WTC11 (cell line): ENCODE measurements at regions not wholly inside any gene's neighbourhood (a gene's known extent, or its start where the extent isn't known, plus 50 kb on each side); places are given as distances from the start of the nearest gene placed in this dataset.

ENCODE experiments used
- ATAC-seq: fragments of 200-7000 bp; cut with Tn5 transposase; 2 replicates; pipeline ENCODE4 v1.10.0; 2021; ENCODE audit warnings: mild to moderate bottlenecking, moderate library complexity
- CTCF ChIA-PET: fragments of 300-600 bp; sonication (Branson Sonifier 250); formaldehyde crosslinking; loops from one replicate; lab custom pipeline; 2021; ENCODE audit warnings: antibody characterized with exemption; lab: Charles Lee
- POLR2A ChIA-PET: fragments of 350-600 bp; sonication (Branson Sonifier 250); formaldehyde crosslinking; loops from one replicate; lab custom pipeline; 2021; ENCODE audit warnings: antibody characterized with exemption; lab: Charles Lee
- DNase-seq: peaks from one replicate; pipeline ENCODE4 v3.0.0; 2021; ENCODE audit warnings: low spot score
- H3K27ac Mint-ChIP-seq: 2 replicates; pipeline ENCODE4 v1.8.0; 2021; ENCODE audit warnings: mixed read lengths
- H3K27me3 Mint-ChIP-seq: 2 replicates; pipeline ENCODE4 v1.8.0; 2021; ENCODE audit warnings: low read depth, mild to moderate bottlenecking, moderate library complexity, mixed read lengths
- H3K36me3 Mint-ChIP-seq: 2 replicates; pipeline ENCODE4 v1.8.0; 2021; ENCODE audit warnings: mixed read lengths
- H3K4me1 Mint-ChIP-seq: 2 replicates; pipeline ENCODE4 v1.8.0; 2022; ENCODE audit warnings: mixed read lengths
- H3K4me3 Mint-ChIP-seq: 2 replicates; pipeline ENCODE4 v1.8.0; 2021; ENCODE audit warnings: mild to moderate bottlenecking, moderate library complexity, mixed read lengths
- H3K9me3 Mint-ChIP-seq: 2 replicates; pipeline ENCODE4 v1.8.0; 2021; ENCODE audit warnings: mixed read lengths
- ESRRA ChIP-seq: sonication (generic); formaldehyde crosslinking; IDR thresholded peaks from 2 replicates; pipeline ENCODE4 v1.8.1; 2022; ENCODE audit warnings: mild to moderate bottlenecking, missing genetic modification reagents, borderline replicate concordance
- FOXP1 ChIP-seq: sonication (generic); formaldehyde crosslinking; IDR thresholded peaks from 2 replicates; pipeline ENCODE4 v1.8.0; 2022; ENCODE audit warnings: missing genetic modification reagents, mild to moderate bottlenecking, moderate library complexity, borderline replicate concordance
- GABPB1 ChIP-seq: sonication (generic); formaldehyde crosslinking; IDR thresholded peaks from 2 replicates; pipeline ENCODE4 v1.8.1; 2023; ENCODE audit warnings: mild to moderate bottlenecking, missing genetic modification reagents
- KAT7 ChIP-seq: sonication (generic); formaldehyde crosslinking; IDR thresholded peaks from 2 replicates; pipeline ENCODE4 v1.8.1; 2023; ENCODE audit warnings: missing genetic modification reagents, mild to moderate bottlenecking, borderline replicate concordance
- NR1H2 ChIP-seq: sonication (generic); formaldehyde crosslinking; IDR thresholded peaks from 2 replicates; pipeline ENCODE4 v1.9.0; 2021; ENCODE audit warnings: mild to moderate bottlenecking, moderate library complexity, missing genetic modification reagents
- NR2C2 ChIP-seq: sonication (generic); formaldehyde crosslinking; IDR thresholded peaks from 2 replicates; pipeline ENCODE4 v1.8.0; 2022; ENCODE audit warnings: mild to moderate bottlenecking, missing genetic modification reagents
- SMAD3 ChIP-seq: sonication (generic); formaldehyde crosslinking; IDR thresholded peaks from 2 replicates; pipeline ENCODE4 v1.8.0; 2022; ENCODE audit warnings: missing genetic modification reagents, mild to moderate bottlenecking, borderline replicate concordance
- SOX15 ChIP-seq: fragments of 250-450 bp; sonication (Bioruptor Pico); IDR thresholded peaks from 2 replicates; pipeline ENCODE4 v1.9.0; 2021; ENCODE audit warnings: mild to moderate bottlenecking
- TEAD1 ChIP-seq: sonication (generic); formaldehyde crosslinking; IDR thresholded peaks from 2 replicates; pipeline ENCODE4 v1.8.0; 2022; ENCODE audit warnings: mild to moderate bottlenecking, missing genetic modification reagents
- TEAD4 ChIP-seq: sonication (generic); formaldehyde crosslinking; IDR thresholded peaks from 2 replicates; pipeline ENCODE4 v1.8.0; 2022; ENCODE audit warnings: mild to moderate bottlenecking, missing genetic modification reagents
- ZBTB21 ChIP-seq: sonication (generic); formaldehyde crosslinking; IDR thresholded peaks from 2 replicates; pipeline ENCODE4 v1.8.1; 2023; ENCODE audit warnings: mild to moderate bottlenecking, missing genetic modification reagents, borderline replicate concordance
- ZNF219 ChIP-seq: sonication (generic); formaldehyde crosslinking; IDR thresholded peaks from 2 replicates; pipeline ENCODE4 v1.8.0; 2023; ENCODE audit warnings: missing genetic modification reagents, mild to moderate bottlenecking, borderline replicate concordance
- ZNF671 ChIP-seq: fragments of 250-450 bp; sonication (Bioruptor Pico); IDR thresholded peaks from 2 replicates; pipeline ENCODE4 v1.8.0; 2021; ENCODE audit warnings: mild to moderate bottlenecking
- TF ChIP-seq, protein P1 (sequence below): fragments of 250-450 bp; sonication (Bioruptor Pico); IDR thresholded peaks from 2 replicates; pipeline ENCODE4 v2.1.2; 2022; ENCODE audit warnings: mild to moderate bottlenecking, moderate library complexity
- TF ChIP-seq, protein P2 (sequence below): sonication (generic); formaldehyde crosslinking; conservative IDR thresholded peaks from 2 replicates; pipeline ENCODE4 v1.8.1; 2022; ENCODE audit warnings: mild to moderate bottlenecking, missing genetic modification reagents
- TF ChIP-seq, protein P3 (sequence below): sonication (generic); formaldehyde crosslinking; IDR thresholded peaks from 2 replicates; pipeline ENCODE4 v1.8.1; 2023; ENCODE audit warnings: mild to moderate bottlenecking, missing genetic modification reagents, borderline replicate concordance
- TF ChIP-seq, protein P4 (sequence below): sonication (generic); formaldehyde crosslinking; IDR thresholded peaks from 2 replicates; pipeline ENCODE4 v1.8.0; 2023; ENCODE audit warnings: mild to moderate bottlenecking, missing genetic modification reagents
- TF ChIP-seq, protein P5 (sequence below): sonication (generic); formaldehyde crosslinking; IDR thresholded peaks from 2 replicates; pipeline ENCODE4 v1.8.0; 2022; ENCODE audit warnings: mild to moderate bottlenecking, missing genetic modification reagents
- TF ChIP-seq, protein P6 (sequence below): fragments of 250-450 bp; sonication (Bioruptor Pico); conservative IDR thresholded peaks from 2 replicates; pipeline ENCODE4 v1.9.0; 2021; ENCODE audit warnings: mild to moderate bottlenecking
- TF ChIP-seq, protein P7 (sequence below): sonication (generic); formaldehyde crosslinking; IDR thresholded peaks from 2 replicates; pipeline ENCODE4 v1.8.0; 2022; ENCODE audit warnings: mild to moderate bottlenecking, missing genetic modification reagents
- TF ChIP-seq, protein P8 (sequence below): sonication (generic); formaldehyde crosslinking; IDR thresholded peaks from 2 replicates; pipeline ENCODE4 v1.8.1; 2023; ENCODE audit warnings: mild to moderate bottlenecking, missing genetic modification reagents
- TF ChIP-seq, protein P9 (sequence below): sonication (generic); formaldehyde crosslinking; IDR thresholded peaks from 2 replicates; pipeline ENCODE4 v1.8.1; 2022; ENCODE audit warnings: mild to moderate bottlenecking, moderate library complexity, missing genetic modification reagents

DNA sequence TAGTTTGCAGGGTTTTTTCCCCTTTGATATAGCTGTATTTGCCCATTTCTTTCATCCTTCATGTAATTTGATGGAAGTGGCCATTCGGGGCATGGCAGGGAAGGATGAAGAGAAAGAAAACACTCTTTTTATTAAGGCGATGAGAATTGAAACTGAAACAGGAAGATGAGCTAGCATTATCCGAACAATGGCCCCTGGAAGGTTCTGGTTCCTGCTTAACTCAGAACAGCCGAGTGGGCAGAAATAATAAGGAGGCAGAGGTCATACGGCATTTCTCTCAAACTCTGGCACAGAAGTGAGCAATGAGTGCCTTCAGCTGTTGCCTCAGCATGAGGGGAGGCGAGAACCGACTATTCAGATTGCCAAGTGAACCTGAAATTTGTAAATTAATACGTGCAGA lies 113.2 kb upstream of the MYO3A start:
- H3K4me1 Mint-ChIP-seq, result peaks cover 31% of the 10 kb centered on the region
- peaks cover under 1% of the 10 kb centered on the region; the same call in 1 of the 2 replicates for H3K9me3 Mint-ChIP-seq
- ChIA-PET CTCF (interaction anchor here (0.9 kb wide), 1 partner anchor 72 kb away, joined by 3 read pairs; no protein-coding TSS in a partner anchor), POLR2A (no interaction called here)
- H3K4me3 Mint-ChIP-seq, result no peak overlapping the region
- H3K27ac Mint-ChIP-seq, result no peak overlapping the region
- no peaks in the 10 kb centered on the region for H3K27me3 Mint-ChIP-seq
- DNase-seq (no peak), ATAC-seq (no peak)
- H3K36me3 Mint-ChIP-seq, result no peaks in the 10 kb centered on the region
- TF ChIP-seq ZNF219 (no peak), TEAD1 (CRISPR knock-in tag) (no peak), KAT7 (CRISPR knock-in tag) (no peak), GABPB1 (no peak), TEAD4 (CRISPR knock-in tag) (no peak), NR1H2 (CRISPR knock-in tag) (no peak), ESRRA (CRISPR knock-in tag) (no peak)
- TF ChIP-seq, protein P1, sequence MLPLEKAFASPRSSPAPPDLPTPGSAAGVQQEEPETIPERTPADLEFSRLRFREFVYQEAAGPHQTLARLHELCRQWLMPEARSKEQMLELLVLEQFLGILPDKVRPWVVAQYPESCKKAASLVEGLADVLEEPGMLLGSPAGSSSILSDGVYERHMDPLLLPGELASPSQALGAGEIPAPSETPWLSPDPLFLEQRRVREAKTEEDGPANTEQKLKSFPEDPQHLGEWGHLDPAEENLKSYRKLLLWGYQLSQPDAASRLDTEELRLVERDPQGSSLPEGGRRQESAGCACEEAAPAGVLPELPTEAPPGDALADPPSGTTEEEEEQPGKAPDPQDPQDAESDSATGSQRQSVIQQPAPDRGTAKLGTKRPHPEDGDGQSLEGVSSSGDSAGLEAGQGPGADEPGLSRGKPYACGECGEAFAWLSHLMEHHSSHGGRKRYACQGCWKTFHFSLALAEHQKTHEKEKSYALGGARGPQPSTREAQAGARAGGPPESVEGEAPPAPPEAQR (CRISPR knock-in tag), result no peak
- TF ChIP-seq, protein P2, sequence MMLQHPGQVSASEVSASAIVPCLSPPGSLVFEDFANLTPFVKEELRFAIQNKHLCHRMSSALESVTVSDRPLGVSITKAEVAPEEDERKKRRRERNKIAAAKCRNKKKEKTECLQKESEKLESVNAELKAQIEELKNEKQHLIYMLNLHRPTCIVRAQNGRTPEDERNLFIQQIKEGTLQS (CRISPR knock-in tag), result no peak

DNA sequence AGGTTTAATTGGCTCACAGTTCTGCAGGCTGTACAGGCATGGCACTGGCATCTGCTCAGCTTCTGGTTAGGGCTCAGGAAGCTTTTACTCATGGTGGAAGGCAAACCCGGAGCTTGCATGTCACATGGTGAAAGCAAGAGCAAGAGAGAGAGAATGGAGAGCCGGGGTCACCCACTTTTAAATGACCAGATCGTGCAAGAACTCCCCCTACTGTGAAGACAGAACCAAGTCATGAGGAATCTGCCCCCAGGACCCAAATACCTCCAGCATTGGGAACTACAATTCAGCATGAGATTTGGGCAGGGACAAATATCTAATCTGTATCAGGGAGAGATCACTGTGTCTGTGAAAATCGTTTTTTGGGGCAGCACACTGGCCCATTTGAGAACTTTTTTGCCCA lies 110.0 kb upstream of the MYO3A start:
- ChIA-PET POLR2A (no interaction called here), CTCF (no interaction called here)
- H3K4me1 Mint-ChIP-seq, result peaks cover 14% of the 10 kb centered on the region
- H3K27ac Mint-ChIP-seq, result no peak overlapping the region
- H3K27me3 Mint-ChIP-seq, result no peaks in the 10 kb centered on the region
- no peak overlapping the region for H3K4me3 Mint-ChIP-seq
- peak; percentile 67 for ATAC-seq
- DNase-seq, result no peak
- H3K9me3 Mint-ChIP-seq, result no peaks in the 10 kb centered on the region
- no peaks in the 10 kb centered on the region for H3K36me3 Mint-ChIP-seq
- TF ChIP-seq, protein P3, sequence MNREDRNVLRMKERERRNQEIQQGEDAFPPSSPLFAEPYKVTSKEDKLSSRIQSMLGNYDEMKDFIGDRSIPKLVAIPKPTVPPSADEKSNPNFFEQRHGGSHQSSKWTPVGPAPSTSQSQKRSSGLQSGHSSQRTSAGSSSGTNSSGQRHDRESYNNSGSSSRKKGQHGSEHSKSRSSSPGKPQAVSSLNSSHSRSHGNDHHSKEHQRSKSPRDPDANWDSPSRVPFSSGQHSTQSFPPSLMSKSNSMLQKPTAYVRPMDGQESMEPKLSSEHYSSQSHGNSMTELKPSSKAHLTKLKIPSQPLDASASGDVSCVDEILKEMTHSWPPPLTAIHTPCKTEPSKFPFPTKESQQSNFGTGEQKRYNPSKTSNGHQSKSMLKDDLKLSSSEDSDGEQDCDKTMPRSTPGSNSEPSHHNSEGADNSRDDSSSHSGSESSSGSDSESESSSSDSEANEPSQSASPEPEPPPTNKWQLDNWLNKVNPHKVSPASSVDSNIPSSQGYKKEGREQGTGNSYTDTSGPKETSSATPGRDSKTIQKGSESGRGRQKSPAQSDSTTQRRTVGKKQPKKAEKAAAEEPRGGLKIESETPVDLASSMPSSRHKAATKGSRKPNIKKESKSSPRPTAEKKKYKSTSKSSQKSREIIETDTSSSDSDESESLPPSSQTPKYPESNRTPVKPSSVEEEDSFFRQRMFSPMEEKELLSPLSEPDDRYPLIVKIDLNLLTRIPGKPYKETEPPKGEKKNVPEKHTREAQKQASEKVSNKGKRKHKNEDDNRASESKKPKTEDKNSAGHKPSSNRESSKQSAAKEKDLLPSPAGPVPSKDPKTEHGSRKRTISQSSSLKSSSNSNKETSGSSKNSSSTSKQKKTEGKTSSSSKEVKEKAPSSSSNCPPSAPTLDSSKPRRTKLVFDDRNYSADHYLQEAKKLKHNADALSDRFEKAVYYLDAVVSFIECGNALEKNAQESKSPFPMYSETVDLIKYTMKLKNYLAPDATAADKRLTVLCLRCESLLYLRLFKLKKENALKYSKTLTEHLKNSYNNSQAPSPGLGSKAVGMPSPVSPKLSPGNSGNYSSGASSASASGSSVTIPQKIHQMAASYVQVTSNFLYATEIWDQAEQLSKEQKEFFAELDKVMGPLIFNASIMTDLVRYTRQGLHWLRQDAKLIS (CRISPR knock-in tag), result no peak
- TF ChIP-seq TEAD1 (CRISPR knock-in tag), result no peak
- TF ChIP-seq, protein P4, sequence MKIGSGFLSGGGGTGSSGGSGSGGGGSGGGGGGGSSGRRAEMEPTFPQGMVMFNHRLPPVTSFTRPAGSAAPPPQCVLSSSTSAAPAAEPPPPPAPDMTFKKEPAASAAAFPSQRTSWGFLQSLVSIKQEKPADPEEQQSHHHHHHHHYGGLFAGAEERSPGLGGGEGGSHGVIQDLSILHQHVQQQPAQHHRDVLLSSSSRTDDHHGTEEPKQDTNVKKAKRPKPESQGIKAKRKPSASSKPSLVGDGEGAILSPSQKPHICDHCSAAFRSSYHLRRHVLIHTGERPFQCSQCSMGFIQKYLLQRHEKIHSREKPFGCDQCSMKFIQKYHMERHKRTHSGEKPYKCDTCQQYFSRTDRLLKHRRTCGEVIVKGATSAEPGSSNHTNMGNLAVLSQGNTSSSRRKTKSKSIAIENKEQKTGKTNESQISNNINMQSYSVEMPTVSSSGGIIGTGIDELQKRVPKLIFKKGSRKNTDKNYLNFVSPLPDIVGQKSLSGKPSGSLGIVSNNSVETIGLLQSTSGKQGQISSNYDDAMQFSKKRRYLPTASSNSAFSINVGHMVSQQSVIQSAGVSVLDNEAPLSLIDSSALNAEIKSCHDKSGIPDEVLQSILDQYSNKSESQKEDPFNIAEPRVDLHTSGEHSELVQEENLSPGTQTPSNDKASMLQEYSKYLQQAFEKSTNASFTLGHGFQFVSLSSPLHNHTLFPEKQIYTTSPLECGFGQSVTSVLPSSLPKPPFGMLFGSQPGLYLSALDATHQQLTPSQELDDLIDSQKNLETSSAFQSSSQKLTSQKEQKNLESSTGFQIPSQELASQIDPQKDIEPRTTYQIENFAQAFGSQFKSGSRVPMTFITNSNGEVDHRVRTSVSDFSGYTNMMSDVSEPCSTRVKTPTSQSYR (CRISPR knock-in tag), result no peak
- TF ChIP-seq ZNF671 (CRISPR knock-in tag), result no peak
- TF ChIP-seq, protein P5, sequence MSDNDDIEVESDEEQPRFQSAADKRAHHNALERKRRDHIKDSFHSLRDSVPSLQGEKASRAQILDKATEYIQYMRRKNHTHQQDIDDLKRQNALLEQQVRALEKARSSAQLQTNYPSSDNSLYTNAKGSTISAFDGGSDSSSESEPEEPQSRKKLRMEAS (CRISPR knock-in tag), result no peak
- TF ChIP-seq SMAD3 (CRISPR knock-in tag), result no peak
- no peak for TF ChIP-seq SOX15 (CRISPR knock-in tag)
- TF ChIP-seq ZBTB21 (CRISPR knock-in tag), result no peak
- TF ChIP-seq, protein P6, sequence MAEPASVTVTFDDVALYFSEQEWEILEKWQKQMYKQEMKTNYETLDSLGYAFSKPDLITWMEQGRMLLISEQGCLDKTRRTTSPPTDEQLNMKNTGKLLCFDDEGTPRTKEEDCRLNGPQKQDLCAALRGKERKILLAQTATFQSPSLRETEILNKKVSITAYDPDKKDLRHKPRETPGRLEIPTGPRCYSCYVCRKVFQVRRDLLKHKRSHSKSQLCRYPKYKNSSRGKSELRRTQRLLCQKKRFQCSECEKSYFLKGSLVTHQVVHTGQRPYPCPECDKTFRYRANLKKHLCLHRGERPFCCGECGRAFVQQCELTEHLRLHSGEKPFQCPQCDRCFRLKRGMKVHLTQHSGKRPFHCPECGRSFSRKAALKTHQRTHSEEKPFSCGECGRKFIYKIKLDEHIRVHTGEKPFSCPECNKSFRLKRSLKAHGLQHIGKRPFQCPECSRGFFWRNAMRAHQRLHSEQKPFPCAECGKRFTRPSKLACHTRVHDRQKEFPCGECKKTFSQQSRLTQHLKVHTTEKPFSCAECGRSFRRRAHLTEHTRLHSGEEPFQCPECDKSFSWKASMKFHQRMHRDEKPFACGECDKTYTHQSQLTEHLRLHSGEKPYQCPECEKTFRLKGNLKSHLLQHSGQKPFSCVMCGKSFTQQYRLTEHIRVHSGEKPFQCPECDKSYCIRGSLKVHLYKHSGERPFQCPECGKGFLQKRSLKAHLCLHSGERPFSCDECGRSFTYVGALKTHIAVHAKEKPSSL (CRISPR knock-in tag), result no peak
- no peak for TF ChIP-seq NR2C2 (CRISPR knock-in tag)
- TF ChIP-seq, protein P7, sequence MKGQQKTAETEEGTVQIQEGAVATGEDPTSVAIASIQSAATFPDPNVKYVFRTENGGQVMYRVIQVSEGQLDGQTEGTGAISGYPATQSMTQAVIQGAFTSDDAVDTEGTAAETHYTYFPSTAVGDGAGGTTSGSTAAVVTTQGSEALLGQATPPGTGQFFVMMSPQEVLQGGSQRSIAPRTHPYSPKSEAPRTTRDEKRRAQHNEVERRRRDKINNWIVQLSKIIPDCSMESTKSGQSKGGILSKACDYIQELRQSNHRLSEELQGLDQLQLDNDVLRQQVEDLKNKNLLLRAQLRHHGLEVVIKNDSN (CRISPR knock-in tag), result no peak
- TF ChIP-seq, protein P8, sequence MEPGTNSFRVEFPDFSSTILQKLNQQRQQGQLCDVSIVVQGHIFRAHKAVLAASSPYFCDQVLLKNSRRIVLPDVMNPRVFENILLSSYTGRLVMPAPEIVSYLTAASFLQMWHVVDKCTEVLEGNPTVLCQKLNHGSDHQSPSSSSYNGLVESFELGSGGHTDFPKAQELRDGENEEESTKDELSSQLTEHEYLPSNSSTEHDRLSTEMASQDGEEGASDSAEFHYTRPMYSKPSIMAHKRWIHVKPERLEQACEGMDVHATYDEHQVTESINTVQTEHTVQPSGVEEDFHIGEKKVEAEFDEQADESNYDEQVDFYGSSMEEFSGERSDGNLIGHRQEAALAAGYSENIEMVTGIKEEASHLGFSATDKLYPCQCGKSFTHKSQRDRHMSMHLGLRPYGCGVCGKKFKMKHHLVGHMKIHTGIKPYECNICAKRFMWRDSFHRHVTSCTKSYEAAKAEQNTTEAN (CRISPR knock-in tag), result no peak
- no peak for TF ChIP-seq NR1H2 (CRISPR knock-in tag)
- TF ChIP-seq, protein P9, sequence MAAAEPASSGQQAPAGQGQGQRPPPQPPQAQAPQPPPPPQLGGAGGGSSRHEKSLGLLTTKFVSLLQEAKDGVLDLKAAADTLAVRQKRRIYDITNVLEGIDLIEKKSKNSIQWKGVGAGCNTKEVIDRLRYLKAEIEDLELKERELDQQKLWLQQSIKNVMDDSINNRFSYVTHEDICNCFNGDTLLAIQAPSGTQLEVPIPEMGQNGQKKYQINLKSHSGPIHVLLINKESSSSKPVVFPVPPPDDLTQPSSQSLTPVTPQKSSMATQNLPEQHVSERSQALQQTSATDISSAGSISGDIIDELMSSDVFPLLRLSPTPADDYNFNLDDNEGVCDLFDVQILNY (CRISPR knock-in tag), result no peak
- no peak for TF ChIP-seq FOXP1 (CRISPR knock-in tag)
